ENCODE measurements at regions not wholly inside any gene's neighbourhood (a gene's known extent, or its start where the extent isn't known, plus 50 kb on each side); places are given as distances from the start of the nearest gene placed in this dataset.

DNA sequence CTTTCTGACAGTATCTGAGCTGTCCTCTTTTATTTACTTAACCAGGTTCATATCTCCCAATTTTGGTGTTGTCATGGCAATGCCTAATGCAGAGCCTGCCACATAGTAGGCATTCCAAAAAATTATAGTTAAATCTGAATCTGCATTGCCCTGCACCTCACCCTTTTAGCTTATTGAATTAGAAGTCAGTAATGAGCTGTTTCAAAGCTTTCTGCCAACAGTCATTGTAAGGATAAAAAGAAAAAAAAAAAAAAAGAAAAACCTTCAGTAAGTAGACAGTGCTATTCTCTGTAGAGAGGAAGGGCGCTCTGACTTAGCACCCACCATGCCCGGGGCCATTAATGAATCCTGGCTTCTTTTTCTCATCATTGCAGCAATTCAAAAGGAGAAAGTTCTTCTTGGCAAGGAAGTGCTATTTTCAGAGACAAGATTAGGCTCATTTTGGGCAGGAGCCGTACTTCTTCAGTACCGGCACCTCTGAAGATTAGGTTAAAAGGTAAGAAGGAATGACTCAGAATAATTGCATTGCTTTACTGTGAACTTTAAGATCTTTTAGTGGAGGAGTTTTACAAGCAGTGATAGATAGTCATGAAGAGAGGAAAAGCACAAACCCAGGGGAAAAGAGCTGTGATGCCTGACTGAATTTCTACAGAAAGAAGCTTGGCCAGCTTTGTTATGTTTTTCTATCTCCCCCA lies 2041.2 kb upstream of the PIK3C3 start:
- H3K4me1 ChIP-seq, result no peaks in the 10 kb centered on the region
- peak overlapping the region; percentile 63 for H2AFZ ChIP-seq (replicated peaks)
- Mint-ChIP-seq H3K4me3 (no peak overlapping the region), H3K27me3 (ENCODE audit: insufficient read depth, low read depth) (peaks cover 2% of the 10 kb centered on the region), H3K27ac (no peak overlapping the region), H3K4me1 (no peaks in the 10 kb centered on the region), H3K9me3 (peaks cover 13% of the 10 kb centered on the region), H3K36me3 (no peaks in the 10 kb centered on the region)
- no peaks in the 10 kb centered on the region for H3K79me2 ChIP-seq (ENCODE audit: low read depth)
- H3K4me2 ChIP-seq, result no peak overlapping the region
- no peaks in the 10 kb centered on the region for H3K36me3 ChIP-seq
- TF ChIP-seq CTCF (IDR thresholded peaks at IDR 0.05) (no peak), EZH2 (IDR thresholded peaks at IDR 0.05) (no peak), EZH2phosphoT487 (IDR thresholded peaks at IDR 0.05) (no peak)
- H3K27me3 ChIP-seq, result no peaks in the 10 kb centered on the region
- no peak overlapping the region for H3K9ac ChIP-seq
- DNase-seq (ENCODE audit: low spot score), result no peak
- H3K4me3 ChIP-seq, result no peak overlapping the region
- H3K27ac ChIP-seq, result no peak overlapping the region
- no peaks in the 10 kb centered on the region for H4K20me1 ChIP-seq (ENCODE audit: low read depth)
- H3F3A ChIP-seq (ENCODE audit: low read depth), result no peaks in the 10 kb centered on the region
- no peaks in the 10 kb centered on the region for H3K9me3 ChIP-seq (ENCODE audit: low read depth)

DNA sequence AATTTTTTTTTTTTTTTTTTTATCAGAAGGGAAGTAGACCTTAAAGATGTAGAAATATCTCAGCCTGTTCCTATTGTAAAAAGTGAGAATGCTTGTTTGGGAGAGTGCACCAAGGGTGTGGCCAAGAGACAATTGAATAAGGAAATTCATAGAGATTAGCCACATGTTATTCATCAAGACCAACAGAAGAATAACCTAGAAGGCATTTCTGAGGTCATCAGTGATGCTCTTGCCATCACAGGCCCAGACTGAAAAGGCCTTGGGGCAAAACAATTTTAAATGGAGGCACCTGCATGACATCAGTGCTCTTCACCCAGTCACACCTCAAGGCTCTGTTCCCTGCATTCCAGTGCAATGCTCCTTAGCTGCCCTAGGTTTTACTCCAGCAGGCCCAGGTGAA lies 2043.3 kb upstream of the PIK3C3 start:
- Histone ChIP-seq H3K36me3 (no peaks in the 10 kb centered on the region), H3K4me2 (no peak overlapping the region), H2AFZ (replicated peaks) (no peak overlapping the region), H3K9me3 (ENCODE audit: low read depth) (no peaks in the 10 kb centered on the region), H3K9ac (no peak overlapping the region), H3K4me1 (no peaks in the 10 kb centered on the region), H3K79me2 (ENCODE audit: low read depth) (no peaks in the 10 kb centered on the region), H4K20me1 (ENCODE audit: low read depth) (no peaks in the 10 kb centered on the region), H3F3A (ENCODE audit: low read depth) (no peaks in the 10 kb centered on the region), H3K27me3 (no peaks in the 10 kb centered on the region), H3K4me3 (no peak overlapping the region), H3K27ac (no peak overlapping the region)
- Mint-ChIP-seq H3K9me3 (peaks cover 13% of the 10 kb centered on the region), H3K4me1 (no peaks in the 10 kb centered on the region), H3K4me3 (no peak overlapping the region), H3K36me3 (no peaks in the 10 kb centered on the region), H3K27me3 (ENCODE audit: insufficient read depth, low read depth) (peaks cover 2% of the 10 kb centered on the region), H3K27ac (no peak overlapping the region)
- TF ChIP-seq EZH2 (IDR thresholded peaks at IDR 0.05) (no peak), CTCF (IDR thresholded peaks at IDR 0.05) (no peak)
- DNase-seq (ENCODE audit: low spot score), result no peak

GRCh38 chr18:39909706-39910105 lies 2045.3 kb upstream of the PIK3C3 start:
- H3K27ac Mint-ChIP-seq, result no peak overlapping the region
- no peak overlapping the region for H3K4me3 ChIP-seq
- no peaks in the 10 kb centered on the region for H3K79me2 ChIP-seq (ENCODE audit: low read depth)
- H3K4me1 ChIP-seq, result no peaks in the 10 kb centered on the region
- H3K27me3 ChIP-seq, result no peaks in the 10 kb centered on the region
- peaks cover 2% of the 10 kb centered on the region for H3K27me3 Mint-ChIP-seq (ENCODE audit: insufficient read depth, low read depth)
- no peak for TF ChIP-seq EZH2 (IDR thresholded peaks at IDR 0.05)
- no peak for TF ChIP-seq CTCF (IDR thresholded peaks at IDR 0.05)
- TF ChIP-seq EZH2phosphoT487 (IDR thresholded peaks at IDR 0.05), result no peak
- H3K4me1 Mint-ChIP-seq, result no peaks in the 10 kb centered on the region
- H3K27ac ChIP-seq, result no peak overlapping the region
- H3K4me3 Mint-ChIP-seq, result no peak overlapping the region
- no peak overlapping the region for H3K4me2 ChIP-seq
- H3K36me3 Mint-ChIP-seq, result no peaks in the 10 kb centered on the region
- no peak for DNase-seq (ENCODE audit: low spot score)
- no peak overlapping the region for H2AFZ ChIP-seq (replicated peaks)
- no peaks in the 10 kb centered on the region for H4K20me1 ChIP-seq (ENCODE audit: low read depth)
- no peaks in the 10 kb centered on the region for H3K36me3 ChIP-seq
- peaks cover 14% of the 10 kb centered on the region for H3K9me3 Mint-ChIP-seq
- H3F3A ChIP-seq (ENCODE audit: low read depth), result no peaks in the 10 kb centered on the region
- H3K9me3 ChIP-seq (ENCODE audit: low read depth), result no peaks in the 10 kb centered on the region
- H3K9ac ChIP-seq, result no peak overlapping the region
